HL-60 (cell line): ENCODE measurements at regions not wholly inside any gene's neighbourhood (a gene's known extent, or its start where the extent isn't known, plus 50 kb on each side); places are given as distances from the start of the nearest gene placed in this dataset.

ENCODE experiments used
- DNase-seq, 2 experiments: peaks; one replicate each; pipeline ENCODE4 v3.0.0-alpha.2; 2010 to 2020; ENCODE audit warnings: low read depth in 1 of 2, low spot score in 1 of 2
- H3K27ac ChIP-seq: fragments of 250-450 bp; sonication (Bioruptor Pico); replicated peaks from 2 replicates; pipeline ENCODE4 v1.5.1; 2020; ENCODE audit warnings: mild to moderate bottlenecking, moderate library complexity
- H3K27me3 ChIP-seq: fragments of 250-450 bp; sonication (Bioruptor Pico); 2 replicates; pipeline ENCODE4 v1.5.1; 2021; ENCODE audit warnings: mild to moderate bottlenecking, moderate library complexity; ENCODE audit not compliant: insufficient read depth, poor library complexity, severe bottlenecking
- H3K4me3 ChIP-seq: replicated peaks from 2 replicates; pipeline ENCODE4 v1.5.1; 2011; ENCODE audit warnings: mild to moderate bottlenecking, control low read depth, low read length; ENCODE audit not compliant: insufficient read depth
- GABPA ChIP-seq: IDR thresholded peaks from 2 replicates; pipeline ENCODE4 v1.6.1; 2012; ENCODE audit warnings: low read depth
- POLR2AphosphoS5 ChIP-seq: IDR thresholded peaks from 2 replicates; pipeline ENCODE4 v1.6.1; 2012; ENCODE audit warnings: low read depth
- REST ChIP-seq: IDR thresholded peaks from 2 replicates; pipeline ENCODE4 v1.6.1; 2012; ENCODE audit warnings: low read depth; ENCODE audit not compliant: insufficient replicate concordance
- SPI1 ChIP-seq: IDR thresholded peaks from 2 replicates; pipeline ENCODE4 v1.6.1; 2012; ENCODE audit warnings: low read depth, mild to moderate bottlenecking, borderline replicate concordance
- TF ChIP-seq, protein P1 (sequence below): IDR thresholded peaks from one replicate; pipeline ENCODE4 v1.5.1; 2011; ENCODE audit warnings: low read length, control low read depth, inconsistent platforms; ENCODE audit not compliant: insufficient read depth

DNA sequence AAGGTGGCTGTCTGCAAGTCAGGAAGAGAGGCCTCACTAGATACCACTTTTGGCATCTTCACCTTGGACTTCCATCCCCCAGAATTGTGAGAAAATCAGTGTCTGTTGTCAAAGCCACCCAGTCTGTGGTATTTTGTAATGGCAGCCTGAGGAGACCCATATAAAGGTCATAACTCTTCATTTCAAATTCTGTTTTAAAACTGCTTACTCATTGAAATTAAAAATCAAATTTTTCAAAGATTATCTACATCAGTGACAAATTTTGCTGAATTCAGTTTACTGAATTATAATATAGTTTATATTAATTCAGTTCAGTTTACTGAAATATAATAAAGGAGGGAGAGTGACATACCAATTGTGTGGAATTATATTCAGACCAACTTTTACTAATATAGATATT is 133.1 kb upstream of the IL15 start:
- Histone ChIP-seq H3K27ac (no peak overlapping the region), H3K27me3 (no peaks in the 10 kb centered on the region), H3K4me3 (no peak overlapping the region)
- no peak for DNase-seq
- TF ChIP-seq, protein P1, sequence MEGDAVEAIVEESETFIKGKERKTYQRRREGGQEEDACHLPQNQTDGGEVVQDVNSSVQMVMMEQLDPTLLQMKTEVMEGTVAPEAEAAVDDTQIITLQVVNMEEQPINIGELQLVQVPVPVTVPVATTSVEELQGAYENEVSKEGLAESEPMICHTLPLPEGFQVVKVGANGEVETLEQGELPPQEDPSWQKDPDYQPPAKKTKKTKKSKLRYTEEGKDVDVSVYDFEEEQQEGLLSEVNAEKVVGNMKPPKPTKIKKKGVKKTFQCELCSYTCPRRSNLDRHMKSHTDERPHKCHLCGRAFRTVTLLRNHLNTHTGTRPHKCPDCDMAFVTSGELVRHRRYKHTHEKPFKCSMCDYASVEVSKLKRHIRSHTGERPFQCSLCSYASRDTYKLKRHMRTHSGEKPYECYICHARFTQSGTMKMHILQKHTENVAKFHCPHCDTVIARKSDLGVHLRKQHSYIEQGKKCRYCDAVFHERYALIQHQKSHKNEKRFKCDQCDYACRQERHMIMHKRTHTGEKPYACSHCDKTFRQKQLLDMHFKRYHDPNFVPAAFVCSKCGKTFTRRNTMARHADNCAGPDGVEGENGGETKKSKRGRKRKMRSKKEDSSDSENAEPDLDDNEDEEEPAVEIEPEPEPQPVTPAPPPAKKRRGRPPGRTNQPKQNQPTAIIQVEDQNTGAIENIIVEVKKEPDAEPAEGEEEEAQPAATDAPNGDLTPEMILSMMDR, result no peak
- TF ChIP-seq REST (no peak), SPI1 (no peak), GABPA (no peak), POLR2AphosphoS5 (no peak)

GRCh38 chr4:141511055-141511454 is 125.3 kb upstream of the IL15 start:
- Histone ChIP-seq H3K27ac (no peak overlapping the region), H3K27me3 (no peaks in the 10 kb centered on the region), H3K4me3 (no peak overlapping the region)
- DNase-seq, result no peak
- no peak for TF ChIP-seq SPI1
- no peak for TF ChIP-seq REST
- TF ChIP-seq, protein P1, result no peak
- no peak for TF ChIP-seq POLR2AphosphoS5
- no peak for TF ChIP-seq GABPA

- no peak for DNase-seq
- Histone ChIP-seq H3K27ac (no peak overlapping the region), H3K4me3 (no peak overlapping the region), H3K27me3 (no peaks in the 10 kb centered on the region)
- TF ChIP-seq GABPA (no peak), SPI1 (no peak), POLR2AphosphoS5 (no peak), REST (no peak)
- TF ChIP-seq, protein P1, result no peak
These were observed 122.5 kb upstream of the IL15 start for GRCh38 chr4:141513866-141514265.
